Transverse colon (tissue), 4 donors: ENCODE measurements at regions not wholly inside any gene's neighbourhood (a gene's known extent, or its start where the extent isn't known, plus 50 kb on each side); places are given as distances from the start of the nearest gene placed in this dataset.

Source experiments
- DNase-seq: peaks from one replicate; pipeline ENCODE4 v3.0.0-alpha.2; 2019
- H3K27ac ChIP-seq, 4 donors: fragments of 200-600 bp; sonication (generic); 2 replicates each; pipeline ENCODE4 v1.5.1; 2016 to 2018; ENCODE audit warnings: inconsistent platforms in 4 of 4
- H3K27me3 ChIP-seq: fragments of 200-600 bp; sonication (generic); 2 replicates; pipeline ENCODE4 v1.5.1; 2017; ENCODE audit warnings: inconsistent platforms
- H3K36me3 ChIP-seq, 4 donors: fragments of 200-600 bp; sonication (generic); 2 replicates each; pipeline ENCODE4 v1.5.1; 2017 to 2019; ENCODE audit warnings: inconsistent platforms in 4 of 4
- H3K4me1 ChIP-seq, 4 donors: fragments of 200-600 bp; sonication (generic); 2 replicates each; pipeline ENCODE4 v1.5.1; 2017 to 2020; ENCODE audit warnings: inconsistent platforms in 4 of 4
- H3K4me3 ChIP-seq, 4 donors: fragments of 200-600 bp; sonication (generic); 1 replicate in 1 of 4; 2 replicates in 3 of 4; pipeline versions ENCODE4 v1.5.1 to v1.6.1; 2017 to 2019; ENCODE audit warnings: inconsistent platforms in 4 of 4
- H3K9me3 ChIP-seq, 2 donors: fragments of 200-600 bp; sonication (generic); 2 replicates each; pipeline ENCODE4 v1.5.1; 2017 to 2019; ENCODE audit warnings: inconsistent platforms in 2 of 2
- CTCF ChIP-seq, 5 experiments: fragments of 200-600 bp in 3 of 5; fragments of 450-650 bp in 2 of 5; sonication (generic) in 3 of 5; IDR thresholded peaks; 1 replicate in 2 of 5; 2 replicates in 3 of 5; pipeline ENCODE4 v1.5.1; 2016 to 2017; ENCODE audit warnings: antibody characterized with exemption in 5 of 5, inconsistent platforms in 3 of 5, mild to moderate bottlenecking in 2 of 5, moderate library complexity in 1 of 5
- EP300 ChIP-seq: sonication (generic); formaldehyde crosslinking; IDR thresholded peaks from one replicate; pipeline ENCODE4 v1.6.1; 2017; ENCODE audit warnings: antibody characterized with exemption, low read depth
- POLR2A ChIP-seq: fragments of 450-650 bp; IDR thresholded peaks from one replicate; pipeline ENCODE4 v1.6.1; 2016; ENCODE audit warnings: antibody characterized with exemption, mild to moderate bottlenecking, moderate library complexity
- POLR2AphosphoS5 ChIP-seq, 3 donors: sonication (generic); formaldehyde crosslinking; IDR thresholded peaks; one replicate each; pipeline ENCODE4 v1.6.1; 2016; ENCODE audit warnings: antibody characterized with exemption in 3 of 3
- WGBS, 2 donors: methylation state at CpG; one replicate each; pipeline ENCODE4 v1.1.5; 2018; ENCODE audit warnings: low coverage in 1 of 2; 5-methylcytosine and 5-hydroxymethylcytosine counted together
- in situ Hi-C, 4 donors: fragments of 200-750 bp; cut with MboI; loops; one replicate each; pipeline versions ENCODE4 v1.15.0 to v1.15.1; 2017; ENCODE audit warnings: low sequenced_read_pairs in 3 of 4, low pct_ligation_motif_present in 1 of 4, low pct_unique_long_range_greater_than_20kb in 1 of 4
- intact Hi-C: fragments of 100-400 bp; cut with DNase I; formaldehyde crosslinking; loops from one replicate; pipeline ENCODE4 v1.15.1; 2023; ENCODE audit warnings: low total_unique reads

- in situ Hi-C loops, result no loop called here
- H3K27ac ChIP-seq, result no peak overlapping the region
- H3K36me3 ChIP-seq, result no peaks in the 10 kb centered on the region
- no peaks in the 10 kb centered on the region for H3K4me1 ChIP-seq
- intact Hi-C loops, result no loop called here
- no peaks in the 10 kb centered on the region for H3K9me3 ChIP-seq
- TF ChIP-seq EP300 (no peak), POLR2A (no peak), POLR2AphosphoS5 (IDR thresholded peaks at IDR 0.05) (no peak)
- 56 to 70% methylated on average over 3 of the region's 3 CpGs for WGBS, 2 donors
- no peak for DNase-seq
- no peaks in the 10 kb centered on the region for H3K27me3 ChIP-seq
- no peak overlapping the region for H3K4me3 ChIP-seq
Measured at GRCh38 chr2:14881651-14882327, 249.3 kb downstream of the LRATD1 start.

GRCh38 chr2:14884651-14885050, 252.1 kb downstream of the LRATD1 start:
- TF ChIP-seq CTCF (IDR thresholded peaks at IDR 0.05), result no peak
- TF ChIP-seq EP300, result no peak
- TF ChIP-seq POLR2AphosphoS5 (IDR thresholded peaks at IDR 0.05), result no peak
- TF ChIP-seq POLR2A, result no peak
- whole genome bisulfite sequencing, 2 donors, result 77 to 82% methylated on average over 2 of the region's 2 CpGs

GRCh38 chr2:14891546-14891945, 259.0 kb downstream of the LRATD1 start:
- Histone ChIP-seq H3K27me3 (no peaks in the 10 kb centered on the region), H3K9me3 (no peaks in the 10 kb centered on the region), H3K36me3 (no peaks in the 10 kb centered on the region), H3K27ac (no peak overlapping the region), H3K4me3 (no peak overlapping the region), H3K4me1 (no peaks in the 10 kb centered on the region)
- intact Hi-C loops (no loop called here), in situ Hi-C loops (no loop called here)
- no peak for TF ChIP-seq CTCF (IDR thresholded peaks at IDR 0.05)
- no peak for TF ChIP-seq POLR2A
- TF ChIP-seq POLR2AphosphoS5 (IDR thresholded peaks at IDR 0.05), result no peak
- TF ChIP-seq EP300, result no peak
- no peak for DNase-seq
- 74 to 78% methylated on average over 3 of the region's 3 CpGs for WGBS, 2 donors

More at GRCh38 chr2:14884651-14885050, 252.1 kb downstream of the LRATD1 start:
- no peak overlapping the region for H3K4me3 ChIP-seq
- no peaks in the 10 kb centered on the region for H3K4me1 ChIP-seq
- H3K27me3 ChIP-seq, result no peaks in the 10 kb centered on the region
- in situ Hi-C loops, result no loop called here
- no peaks in the 10 kb centered on the region for H3K9me3 ChIP-seq
- DNase-seq, result no peak
- no peaks in the 10 kb centered on the region for H3K36me3 ChIP-seq
- intact Hi-C loops, result no loop called here
- H3K27ac ChIP-seq, result no peak overlapping the region

- no peak for DNase-seq
- intact Hi-C loops (no loop called here), in situ Hi-C loops (no loop called here)
- 81 to 83% methylated on average over 8 to 9 of the region's 9 CpGs for WGBS, 2 donors
- no peak overlapping the region for H3K27ac ChIP-seq
- no peaks in the 10 kb centered on the region for H3K36me3 ChIP-seq
- H3K27me3 ChIP-seq, result no peaks in the 10 kb centered on the region
- no peaks in the 10 kb centered on the region for H3K9me3 ChIP-seq
- H3K4me1 ChIP-seq, result no peaks in the 10 kb centered on the region
- no peak overlapping the region for H3K4me3 ChIP-seq
- TF ChIP-seq POLR2AphosphoS5 (IDR thresholded peaks at IDR 0.05) (no peak), CTCF (IDR thresholded peaks at IDR 0.05) (no peak)
Measured at GRCh38 chr2:14896330-14897030, 264.0 kb downstream of the LRATD1 start.
